ENCODE measurements at regions not wholly inside any gene's neighbourhood (a gene's known extent, or its start where the extent isn't known, plus 50 kb on each side); places are given as distances from the start of the nearest gene placed in this dataset.

GRCh38 chr9:12614488-12614887 is 78.7 kb upstream of the TYRP1 start:
- intact Hi-C loops (cut with micrococcal nuclease), result no loop called here
- H3K36me3 ChIP-seq (ENCODE audit: low read depth, low read length), result no peaks in the 10 kb centered on the region
- H3K4me1 ChIP-seq (ENCODE audit: insufficient read depth, low read length), result no peaks in the 10 kb centered on the region
- TF ChIP-seq CTCF (conservative IDR thresholded peaks at IDR 0.05; ENCODE audit: low read depth, low read length), result no peak
- no peak for TF ChIP-seq EZH2 (IDR thresholded peaks at IDR 0.05; ENCODE audit: low read length, unreplicated experiment)
- TF ChIP-seq EZH2phosphoT487 (IDR thresholded peaks at IDR 0.05; ENCODE audit: borderline replicate concordance, low read length), result no peak
- H3K27ac ChIP-seq (ENCODE audit: low read length), result no peak overlapping the region
- no peaks in the 10 kb centered on the region for H4K20me1 ChIP-seq (ENCODE audit: low read length)
- no peak overlapping the region for H2AFZ ChIP-seq (ENCODE audit: low read length)
- ChIA-PET CTCF (no interaction called here), POLR2A (ENCODE audit: unreplicated experiment) (no interaction called here)
- H3K9me3 ChIP-seq (ENCODE audit: low read length), result no peaks in the 10 kb centered on the region
- no peaks in the 10 kb centered on the region for H3K9me2 ChIP-seq (replicated peaks; ENCODE audit: low read length)
- no peak for DNase-seq
- H3K9ac ChIP-seq (ENCODE audit: low read length), result no peak overlapping the region
- H3K4me2 ChIP-seq (ENCODE audit: low read length), result no peak overlapping the region
- BruUV-seq (replicated peaks), result no TSS peak
- no peaks in the 10 kb centered on the region for H3F3A ChIP-seq (ENCODE audit: low read length, unreplicated experiment)
- no peak for ATAC-seq
- H3K27me3 ChIP-seq (ENCODE audit: low read length), result 0 out of 2 replicates have a peak, but pooled peaks cover 4% of the 10 kb centered on the region
- H3K4me3 ChIP-seq (ENCODE audit: low read length), result no peak overlapping the region
- H3K79me2 ChIP-seq (ENCODE audit: low read length), result no peaks in the 10 kb centered on the region

- no peak overlapping the region for H3K4me3 ChIP-seq (ENCODE audit: low read length)
- H3K9me2 ChIP-seq (replicated peaks; ENCODE audit: low read length), result no peaks in the 10 kb centered on the region
- H2AFZ ChIP-seq (ENCODE audit: low read length), result no peak overlapping the region
- H3K9me3 ChIP-seq (ENCODE audit: low read length), result no peaks in the 10 kb centered on the region
- H3K36me3 ChIP-seq (ENCODE audit: low read depth, low read length), result no peaks in the 10 kb centered on the region
- intact Hi-C loops (cut with micrococcal nuclease), result no loop called here
- no peaks in the 10 kb centered on the region for H4K20me1 ChIP-seq (ENCODE audit: low read length)
- CTCF ChIA-PET, result interaction anchor here (0.7 kb wide), 1 partner anchor 157 kb away, joined by 3 read pairs; no protein-coding TSS in a partner anchor
- H3K79me2 ChIP-seq (ENCODE audit: low read length), result no peaks in the 10 kb centered on the region
- no peak overlapping the region for H3K27ac ChIP-seq (ENCODE audit: low read length)
- H3K27me3 ChIP-seq (ENCODE audit: low read length), result peaks cover 4% of the 10 kb centered on the region; the same call in 1 of the 2 replicates
- TF ChIP-seq EZH2 (IDR thresholded peaks at IDR 0.05; ENCODE audit: low read length, unreplicated experiment) (no peak), EZH2phosphoT487 (IDR thresholded peaks at IDR 0.05; ENCODE audit: borderline replicate concordance, low read length) (no peak), CTCF (conservative IDR thresholded peaks at IDR 0.05; ENCODE audit: low read depth, low read length) (no peak)
- POLR2A ChIA-PET (ENCODE audit: unreplicated experiment), result no interaction called here
- no peak overlapping the region for H3K9ac ChIP-seq (ENCODE audit: low read length)
- no peaks in the 10 kb centered on the region for H3F3A ChIP-seq (ENCODE audit: low read length, unreplicated experiment)
- H3K4me1 ChIP-seq (ENCODE audit: insufficient read depth, low read length), result no peaks in the 10 kb centered on the region
- BruUV-seq (replicated peaks), result no TSS peak
- H3K4me2 ChIP-seq (ENCODE audit: low read length), result no peak overlapping the region
- DNase-seq (no peak), ATAC-seq (no peak)
Observed at GRCh38 chr9:12618956-12619355, 74.2 kb upstream of the TYRP1 start.

GRCh38 chr9:12625844-12626243 is 67.3 kb upstream of the TYRP1 start:
- ChIA-PET POLR2A (ENCODE audit: unreplicated experiment) (no interaction called here), CTCF (no interaction called here)
- no peak for TF ChIP-seq CTCF (conservative IDR thresholded peaks at IDR 0.05; ENCODE audit: low read depth, low read length)
- TF ChIP-seq EZH2 (IDR thresholded peaks at IDR 0.05; ENCODE audit: low read length, unreplicated experiment), result no peak
- TF ChIP-seq EZH2phosphoT487 (IDR thresholded peaks at IDR 0.05; ENCODE audit: borderline replicate concordance, low read length), result no peak
- Histone ChIP-seq H2AFZ (ENCODE audit: low read length) (no peak overlapping the region), H3K36me3 (ENCODE audit: low read depth, low read length) (no peaks in the 10 kb centered on the region), H3F3A (ENCODE audit: low read length, unreplicated experiment) (no peaks in the 10 kb centered on the region), H3K9ac (ENCODE audit: low read length) (no peak overlapping the region), H3K79me2 (ENCODE audit: low read length) (no peaks in the 10 kb centered on the region), H3K9me3 (ENCODE audit: low read length) (no peaks in the 10 kb centered on the region), H3K4me2 (ENCODE audit: low read length) (no peak overlapping the region), H3K9me2 (replicated peaks; ENCODE audit: low read length) (no peaks in the 10 kb centered on the region), H3K4me3 (ENCODE audit: low read length) (no peak overlapping the region), H3K27me3 (ENCODE audit: low read length) (peaks cover 4% of the 10 kb centered on the region; the same call in 1 of the 2 replicates), H3K27ac (ENCODE audit: low read length) (no peak overlapping the region), H3K4me1 (ENCODE audit: insufficient read depth, low read length) (peaks cover 6% of the 10 kb centered on the region), H4K20me1 (ENCODE audit: low read length) (no peaks in the 10 kb centered on the region)
- DNase-seq (no peak), ATAC-seq (no peak)
- intact Hi-C loops (cut with micrococcal nuclease), result no loop called here
- no TSS peak for BruUV-seq (replicated peaks)
